RWPE2 (cell line): ENCODE measurements at regions not wholly inside any gene's neighbourhood (a gene's known extent, or its start where the extent isn't known, plus 50 kb on each side); places are given as distances from the start of the nearest gene placed in this dataset.

Experiments
- ATAC-seq: fragments of 200-7000 bp; cut with Tn5 transposase; 3 replicates; pipeline ENCODE4 v1.9.1; 2021; ENCODE audit warnings: low read depth
- DNase-seq: peaks from one replicate; pipeline ENCODE4 v3.0.0-alpha.2; 2020; ENCODE audit warnings: low spot score
- H3K27ac ChIP-seq: fragments of 450-650 bp; 2 replicates; pipeline ENCODE4 v1.5.1; 2017; ENCODE audit warnings: mild to moderate bottlenecking; ENCODE audit not compliant: poor library complexity, severe bottlenecking
- H3K27me3 ChIP-seq: fragments of 250-450 bp; sonication (Bioruptor Pico); 2 replicates; pipeline ENCODE4 v1.5.1; 2021; ENCODE audit warnings: mild to moderate bottlenecking, moderate library complexity; ENCODE audit not compliant: insufficient read depth, poor library complexity, severe bottlenecking
- H3K36me3 ChIP-seq: fragments of 250-450 bp; sonication (Bioruptor Pico); 2 replicates; pipeline ENCODE4 v1.5.1; 2020; ENCODE audit warnings: low read depth, mild to moderate bottlenecking, moderate library complexity
- H3K4me1 ChIP-seq: fragments of 250-450 bp; sonication (Bioruptor Pico); 2 replicates; pipeline ENCODE4 v1.5.1; 2021; ENCODE audit warnings: mild to moderate bottlenecking, moderate library complexity; ENCODE audit not compliant: insufficient read depth, poor library complexity, severe bottlenecking
- H3K4me3 ChIP-seq: fragments of 250-450 bp; sonication (Bioruptor Pico); 2 replicates; pipeline ENCODE4 v1.5.1; 2021; ENCODE audit warnings: mild to moderate bottlenecking, moderate library complexity; ENCODE audit not compliant: severe bottlenecking
- H3K9me3 ChIP-seq: fragments of 250-450 bp; sonication (Bioruptor Pico); 2 replicates; pipeline ENCODE4 v1.5.1; 2021; ENCODE audit warnings: mild to moderate bottlenecking, moderate library complexity; ENCODE audit not compliant: severe bottlenecking
- CTCF ChIP-seq: fragments of 450-650 bp; IDR thresholded peaks from one replicate; pipeline ENCODE4 v1.5.1; 2017; ENCODE audit warnings: mild to moderate bottlenecking, moderate library complexity; ENCODE audit not compliant: poor library complexity, severe bottlenecking

- H3K36me3 ChIP-seq = no peaks in the 10 kb centered on the region
- DNase-seq (no peak), ATAC-seq (no peak)
- no peaks in the 10 kb centered on the region for H3K4me1 ChIP-seq
- no peak for TF ChIP-seq CTCF
- H3K27me3 ChIP-seq = no peaks in the 10 kb centered on the region
- H3K4me3 ChIP-seq = no peak overlapping the region
- no peak overlapping the region for H3K27ac ChIP-seq
- H3K9me3 ChIP-seq = no peaks in the 10 kb centered on the region
Observed at GRCh38 chr10:65805511-65805910, 1120.3 kb upstream of the LRRTM3 start.

- H3K27ac ChIP-seq = no peak overlapping the region
- no peak for TF ChIP-seq CTCF
Observed at GRCh38 chr10:65805993-65806392, 1119.8 kb upstream of the LRRTM3 start.

GRCh38 chr10:65808687-65809333 is 1117.0 kb upstream of the LRRTM3 start:
- Histone ChIP-seq H3K27ac (no peak overlapping the region), H3K36me3 (no peaks in the 10 kb centered on the region), H3K4me1 (no peaks in the 10 kb centered on the region), H3K27me3 (no peaks in the 10 kb centered on the region), H3K4me3 (no peak overlapping the region), H3K9me3 (no peaks in the 10 kb centered on the region)
- no peak for TF ChIP-seq CTCF
- ATAC-seq (no peak), DNase-seq (no peak)

More at GRCh38 chr10:65805993-65806392, 1119.8 kb upstream of the LRRTM3 start:
- Histone ChIP-seq H3K36me3 (no peaks in the 10 kb centered on the region), H3K27me3 (no peaks in the 10 kb centered on the region), H3K4me3 (no peak overlapping the region), H3K9me3 (no peaks in the 10 kb centered on the region), H3K4me1 (no peaks in the 10 kb centered on the region)
- DNase-seq (no peak), ATAC-seq (no peak)

GRCh38 chr10:65811931-65812525 is 1113.8 kb upstream of the LRRTM3 start:
- Histone ChIP-seq H3K9me3 (no peaks in the 10 kb centered on the region), H3K36me3 (no peaks in the 10 kb centered on the region), H3K27ac (no peak overlapping the region), H3K4me3 (no peak overlapping the region), H3K4me1 (no peaks in the 10 kb centered on the region), H3K27me3 (no peaks in the 10 kb centered on the region)
- no peak for TF ChIP-seq CTCF
- no peak for DNase-seq
- no peak for ATAC-seq

GRCh38 chr10:65816536-65816935 is 1109.3 kb upstream of the LRRTM3 start:
- no peak overlapping the region for H3K27ac ChIP-seq
- no peaks in the 10 kb centered on the region for H3K27me3 ChIP-seq
- H3K4me3 ChIP-seq = no peak overlapping the region
- no peaks in the 10 kb centered on the region for H3K4me1 ChIP-seq
- H3K36me3 ChIP-seq = no peaks in the 10 kb centered on the region
- ATAC-seq (no peak), DNase-seq (no peak)
- no peaks in the 10 kb centered on the region for H3K9me3 ChIP-seq
- no peak for TF ChIP-seq CTCF
